Thoracic aorta (tissue), 2 donors: ENCODE measurements at regions not wholly inside any gene's neighbourhood (a gene's known extent, or its start where the extent isn't known, plus 50 kb on each side); places are given as distances from the start of the nearest gene placed in this dataset.

Experiments
- ATAC-seq: fragments of 150-250 bp; one replicate; pipeline ENCODE4 v1.8.0; 2017; ENCODE audit warnings: low read depth; ENCODE audit not compliant: insufficient number of reproducible peaks, low FRiP score
- DNase-seq: peaks from one replicate; pipeline ENCODE4 v3.0.0-alpha.2; 2020; ENCODE audit warnings: low spot score
- H3K27ac ChIP-seq, 2 donors: fragments of 200-600 bp; sonication (generic); 1 replicate in 1 of 2; 2 replicates in 1 of 2; pipeline ENCODE4 v1.5.1; 2016; ENCODE audit warnings: mild to moderate bottlenecking in 2 of 2, moderate library complexity in 2 of 2
- H3K27me3 ChIP-seq: fragments of 200-600 bp; sonication (generic); replicated peaks from 2 replicates; pipeline ENCODE4 v1.6.0; 2016; ENCODE audit warnings: mild to moderate bottlenecking; ENCODE audit not compliant: insufficient read depth
- H3K36me3 ChIP-seq: fragments of 200-600 bp; sonication (generic); one replicate; pipeline ENCODE4 v1.5.1; 2016
- H3K4me1 ChIP-seq, 2 donors: fragments of 200-600 bp; sonication (generic); 1 replicate in 1 of 2; 2 replicates in 1 of 2; pipeline versions ENCODE4 v1.5.1 to v1.6.0; 2016; ENCODE audit warnings: low read depth in 2 of 2, mild to moderate bottlenecking in 1 of 2; ENCODE audit not compliant: control insufficient read depth in 1 of 2
- H3K4me3 ChIP-seq: fragments of 200-600 bp; sonication (generic); 2 replicates; pipeline ENCODE4 v1.5.1; 2016; ENCODE audit warnings: mild to moderate bottlenecking
- H3K9me3 ChIP-seq: fragments of 200-600 bp; sonication (generic); 2 replicates; pipeline ENCODE4 v1.5.1; 2016
- TF ChIP-seq, protein P1 (sequence below): fragments of 200-600 bp; sonication (generic); IDR thresholded peaks from one replicate; pipeline ENCODE4 v1.5.1; 2019; ENCODE audit warnings: antibody characterized with exemption

DNA sequence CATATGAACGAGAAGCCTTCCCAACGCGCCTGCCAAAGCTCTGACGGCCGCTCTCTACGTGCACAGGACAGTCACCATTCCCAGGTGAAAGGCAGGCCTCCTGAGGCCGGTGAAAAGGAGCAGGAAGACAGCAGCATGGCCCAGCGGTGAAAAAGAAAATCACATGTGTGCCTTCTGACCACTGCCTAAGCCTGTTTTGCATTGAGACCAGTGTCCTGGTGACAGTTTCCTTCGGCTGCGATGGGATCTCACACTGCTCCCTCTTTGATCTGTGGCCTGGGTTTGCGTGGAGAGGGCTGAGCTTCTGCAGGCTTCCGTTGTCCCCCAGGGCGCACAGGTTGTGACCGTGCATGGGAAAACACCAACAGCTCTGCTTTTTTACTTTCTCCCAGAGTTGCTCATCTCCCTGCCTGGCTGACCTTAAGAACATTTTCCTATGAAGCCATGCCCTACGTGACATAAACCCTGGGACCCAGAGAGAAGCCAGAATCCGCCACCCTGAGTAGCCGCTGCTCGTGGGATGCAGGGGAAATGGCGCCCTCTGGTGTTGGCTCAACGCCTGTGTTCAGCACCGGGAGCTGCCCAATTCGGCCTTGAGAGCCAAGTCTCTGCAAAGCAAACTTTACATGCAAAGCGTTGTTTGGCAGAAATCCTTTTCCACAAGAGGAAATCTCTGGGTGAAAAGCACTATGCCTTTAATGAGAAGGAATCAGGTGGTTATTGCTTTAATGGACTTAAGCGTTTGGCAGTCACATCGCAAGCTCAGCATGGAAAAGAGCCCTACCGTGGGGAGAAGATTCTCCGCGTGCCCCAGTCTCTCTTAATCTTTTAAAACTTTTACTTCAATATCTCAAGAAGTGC is 112.2 kb upstream of the GPR12 start:
- no peaks in the 10 kb centered on the region for H3K4me1 ChIP-seq
- TF ChIP-seq, protein P1, sequence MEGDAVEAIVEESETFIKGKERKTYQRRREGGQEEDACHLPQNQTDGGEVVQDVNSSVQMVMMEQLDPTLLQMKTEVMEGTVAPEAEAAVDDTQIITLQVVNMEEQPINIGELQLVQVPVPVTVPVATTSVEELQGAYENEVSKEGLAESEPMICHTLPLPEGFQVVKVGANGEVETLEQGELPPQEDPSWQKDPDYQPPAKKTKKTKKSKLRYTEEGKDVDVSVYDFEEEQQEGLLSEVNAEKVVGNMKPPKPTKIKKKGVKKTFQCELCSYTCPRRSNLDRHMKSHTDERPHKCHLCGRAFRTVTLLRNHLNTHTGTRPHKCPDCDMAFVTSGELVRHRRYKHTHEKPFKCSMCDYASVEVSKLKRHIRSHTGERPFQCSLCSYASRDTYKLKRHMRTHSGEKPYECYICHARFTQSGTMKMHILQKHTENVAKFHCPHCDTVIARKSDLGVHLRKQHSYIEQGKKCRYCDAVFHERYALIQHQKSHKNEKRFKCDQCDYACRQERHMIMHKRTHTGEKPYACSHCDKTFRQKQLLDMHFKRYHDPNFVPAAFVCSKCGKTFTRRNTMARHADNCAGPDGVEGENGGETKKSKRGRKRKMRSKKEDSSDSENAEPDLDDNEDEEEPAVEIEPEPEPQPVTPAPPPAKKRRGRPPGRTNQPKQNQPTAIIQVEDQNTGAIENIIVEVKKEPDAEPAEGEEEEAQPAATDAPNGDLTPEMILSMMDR = no peak
- DNase-seq (no peak), ATAC-seq (no peak)
- H3K4me3 ChIP-seq = no peak overlapping the region
- peaks cover 7% of the 10 kb centered on the region for H3K9me3 ChIP-seq
- no peaks in the 10 kb centered on the region for H3K27me3 ChIP-seq
- H3K27ac ChIP-seq = no peak overlapping the region
- H3K36me3 ChIP-seq = no peaks in the 10 kb centered on the region

DNA sequence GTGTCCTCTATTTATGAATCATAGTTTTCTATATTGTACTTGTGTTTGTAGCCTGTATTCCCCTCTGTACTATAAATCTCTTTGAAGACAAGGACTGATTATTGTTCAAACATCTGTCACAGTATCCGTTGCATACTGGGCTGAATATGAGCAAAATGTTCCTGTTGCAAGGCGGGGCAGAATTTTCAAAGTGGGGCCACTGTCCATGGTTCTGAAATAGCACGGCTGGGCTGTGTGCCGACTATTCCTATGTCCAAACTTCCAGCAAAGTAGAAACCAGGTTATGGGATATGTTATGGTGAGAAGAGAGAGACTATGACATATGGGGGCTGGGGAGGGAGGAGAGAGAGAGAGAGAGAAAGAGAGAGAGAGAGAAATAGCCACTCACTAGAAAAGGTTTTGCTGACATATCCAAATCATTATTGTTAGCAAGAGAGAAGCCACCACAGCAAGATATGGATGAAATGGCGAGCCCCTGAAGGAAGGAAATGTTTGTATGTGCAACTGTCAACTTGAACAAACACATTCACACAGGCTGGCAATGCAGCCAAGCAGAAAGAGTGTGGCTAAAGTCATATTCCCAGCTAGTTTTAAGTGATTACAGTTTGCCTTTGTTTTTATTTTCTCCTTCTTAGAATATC is 107.0 kb upstream of the GPR12 start:
- no peak for ATAC-seq
- Histone ChIP-seq H3K4me3 (no peak overlapping the region), H3K27me3 (no peaks in the 10 kb centered on the region), H3K9me3 (no peaks in the 10 kb centered on the region), H3K36me3 (no peaks in the 10 kb centered on the region), H3K27ac (no peak overlapping the region), H3K4me1 (no peaks in the 10 kb centered on the region)
- DNase-seq = no peak
- TF ChIP-seq, protein P1 = no peak

DNA sequence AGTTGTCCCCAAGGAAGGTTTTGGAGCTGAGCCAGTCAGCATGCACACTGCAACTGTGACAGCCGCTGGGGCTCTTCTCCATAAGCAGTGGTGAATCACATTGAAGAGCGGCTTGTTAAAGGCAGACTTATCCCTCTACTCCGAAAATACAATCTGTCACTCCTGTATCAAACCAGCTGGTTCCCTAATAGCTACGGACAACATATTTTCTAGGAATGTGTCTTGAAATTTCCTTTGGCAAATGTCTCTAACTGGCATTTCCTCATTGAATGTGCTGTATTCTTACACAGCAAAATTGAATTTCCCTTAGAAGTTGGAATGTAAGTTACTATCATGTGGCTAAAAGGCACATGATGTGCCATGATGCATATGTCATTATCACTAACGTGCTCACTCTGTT is 104.0 kb upstream of the GPR12 start:
- no peaks in the 10 kb centered on the region for H3K36me3 ChIP-seq
- DNase-seq (no peak), ATAC-seq (no peak)
- H3K4me1 ChIP-seq = no peaks in the 10 kb centered on the region
- TF ChIP-seq, protein P1 = no peak
- no peak overlapping the region for H3K4me3 ChIP-seq
- H3K27ac ChIP-seq = no peak overlapping the region
- H3K27me3 ChIP-seq = no peaks in the 10 kb centered on the region
- no peaks in the 10 kb centered on the region for H3K9me3 ChIP-seq

DNA sequence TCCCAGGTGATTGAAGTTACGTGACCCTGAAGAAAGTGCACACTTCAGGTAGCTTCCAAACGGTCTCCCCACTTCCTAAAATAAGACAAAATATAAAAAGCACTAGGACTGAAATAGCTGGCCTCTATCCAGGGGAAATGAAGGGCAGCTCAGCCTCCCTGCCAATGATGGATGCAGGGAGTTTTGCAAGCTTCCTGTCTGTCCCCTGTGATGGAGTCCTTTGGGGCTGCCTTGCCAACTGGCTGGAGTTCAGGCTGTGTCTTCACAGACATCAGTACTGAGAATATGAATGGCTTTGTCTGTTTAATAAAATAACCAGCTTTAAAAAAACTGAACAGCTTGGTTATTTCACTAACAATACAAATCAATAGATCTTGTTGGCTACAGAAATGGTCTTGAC is 101.4 kb upstream of the GPR12 start:
- no peaks in the 10 kb centered on the region for H3K4me1 ChIP-seq
- H3K27me3 ChIP-seq = no peaks in the 10 kb centered on the region
- no peak overlapping the region for H3K27ac ChIP-seq
- H3K9me3 ChIP-seq = no peaks in the 10 kb centered on the region
- ATAC-seq (no peak), DNase-seq (no peak)
- H3K36me3 ChIP-seq = no peaks in the 10 kb centered on the region
- H3K4me3 ChIP-seq = no peak overlapping the region
- TF ChIP-seq, protein P1 = no peak

DNA sequence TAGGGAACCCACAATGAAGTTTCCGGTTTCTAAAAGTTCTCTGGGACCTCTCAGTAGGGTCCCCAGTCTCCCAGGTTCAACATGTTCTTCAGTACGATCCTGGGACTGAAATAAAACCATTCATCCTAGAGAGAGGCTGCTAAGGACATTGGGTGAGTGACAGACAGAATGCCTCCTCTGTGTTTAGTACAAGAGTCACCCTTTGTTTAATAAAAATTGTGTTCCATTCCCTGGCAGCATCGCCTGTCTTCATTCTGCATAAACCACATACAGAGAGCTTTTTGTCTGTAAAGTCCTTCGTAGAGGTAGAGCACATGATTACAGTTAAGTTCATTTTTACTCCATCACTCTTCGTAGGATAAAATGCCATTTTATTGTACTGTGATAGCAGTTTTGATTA is 95.3 kb upstream of the GPR12 start:
- TF ChIP-seq, protein P1 = no peak
- DNase-seq (no peak), ATAC-seq (no peak)
- no peaks in the 10 kb centered on the region for H3K9me3 ChIP-seq
- H3K4me3 ChIP-seq = no peak overlapping the region
- H3K4me1 ChIP-seq = no peaks in the 10 kb centered on the region
- no peaks in the 10 kb centered on the region for H3K36me3 ChIP-seq
- no peaks in the 10 kb centered on the region for H3K27me3 ChIP-seq
- no peak overlapping the region for H3K27ac ChIP-seq
